HEK293T (cell line): ENCODE measurements at regions not wholly inside any gene's neighbourhood (a gene's known extent, or its start where the extent isn't known, plus 50 kb on each side); places are given as distances from the start of the nearest gene placed in this dataset.

ENCODE experiments used
- CTCF ChIA-PET: fragments of 350-600 bp; formaldehyde crosslinking; extraction: SDS; loops from one replicate; lab custom pipeline; 2021; ENCODE audit warnings: antibody characterized with exemption, inconsistent platforms; lab: Yijun Ruan, JAX
- POLR2A ChIA-PET: fragments of 350-600 bp; formaldehyde crosslinking; extraction: SDS; loops from one replicate; lab custom pipeline; 2020; ENCODE audit warnings: antibody characterized with exemption, inconsistent platforms; lab: Yijun Ruan, JAX
- DNase-seq: peaks from one replicate; pipeline ENCODE4 v3.0.0; 2012; ENCODE audit warnings: mixed read lengths; ENCODE audit errors: extremely low spot score
- ARNT ChIP-seq: fragments of 450-650 bp; IDR thresholded peaks from 2 replicates; pipeline ENCODE4 v1.6.1; 2017; ENCODE audit warnings: mild to moderate bottlenecking
- BHLHE40 ChIP-seq: fragments of 450-650 bp; IDR thresholded peaks from 2 replicates; pipeline ENCODE4 v1.6.1; 2016; ENCODE audit warnings: mild to moderate bottlenecking, moderate library complexity, borderline replicate concordance
- CTBP1 ChIP-seq: fragments of 450-650 bp; IDR thresholded peaks from 2 replicates; pipeline ENCODE4 v1.6.1; 2016; ENCODE audit warnings: borderline replicate concordance
- ELF4 ChIP-seq: fragments of 450-650 bp; IDR thresholded peaks from 2 replicates; pipeline ENCODE4 v1.6.1; 2017; ENCODE audit warnings: antibody characterized with exemption
- FOXA1 ChIP-seq: fragments of 450-650 bp; IDR thresholded peaks from 2 replicates; pipeline ENCODE4 v1.6.1; 2016; ENCODE audit warnings: mild to moderate bottlenecking
- FOXK2 ChIP-seq: fragments of 450-650 bp; IDR thresholded peaks from 2 replicates; pipeline ENCODE4 v1.6.1; 2016; ENCODE audit warnings: mild to moderate bottlenecking
- FOXM1 ChIP-seq: fragments of 450-650 bp; IDR thresholded peaks from 2 replicates; pipeline ENCODE4 v1.6.1; 2017; ENCODE audit warnings: mild to moderate bottlenecking, borderline replicate concordance
- HDGF ChIP-seq: fragments of 450-650 bp; IDR thresholded peaks from 2 replicates; pipeline ENCODE4 v1.6.1; 2017; ENCODE audit warnings: antibody characterized with exemption, borderline replicate concordance
- L3MBTL2 ChIP-seq: fragments of 450-650 bp; conservative IDR thresholded peaks from 2 replicates; pipeline ENCODE4 v1.6.1; 2016; ENCODE audit warnings: mild to moderate bottlenecking
- LEF1 ChIP-seq: fragments of 450-650 bp; IDR thresholded peaks from 2 replicates; pipeline ENCODE4 v1.6.1; 2017; ENCODE audit warnings: mild to moderate bottlenecking, borderline replicate concordance
- NFRKB ChIP-seq: fragments of 450-650 bp; IDR thresholded peaks from 2 replicates; pipeline ENCODE4 v1.6.1; 2016; ENCODE audit warnings: mild to moderate bottlenecking, moderate library complexity
- PKNOX1 ChIP-seq: fragments of 450-650 bp; IDR thresholded peaks from 2 replicates; pipeline ENCODE4 v1.6.1; 2016
- SP1 ChIP-seq: fragments of 450-650 bp; IDR thresholded peaks from 2 replicates; pipeline ENCODE4 v1.6.1; 2017
- SUZ12 ChIP-seq: fragments of 450-650 bp; IDR thresholded peaks from 2 replicates; pipeline ENCODE4 v1.6.1; 2016; ENCODE audit warnings: mild to moderate bottlenecking
- TARDBP ChIP-seq: fragments of 450-650 bp; IDR thresholded peaks from 2 replicates; pipeline ENCODE4 v1.6.1; 2016
- ZNF384 ChIP-seq: fragments of 450-650 bp; IDR thresholded peaks from 2 replicates; pipeline ENCODE4 v1.6.1; 2016

- CTCF ChIA-PET, result no interaction called here
- DNase-seq, result no peak
- POLR2A ChIA-PET, result no interaction called here
- TF ChIP-seq CTBP1, result no peak
- TF ChIP-seq ARNT, result no peak
- TF ChIP-seq SUZ12, result no peak
- TF ChIP-seq FOXK2, result no peak
- no peak for TF ChIP-seq TARDBP
- no peak for TF ChIP-seq ELF4
- no peak for TF ChIP-seq L3MBTL2
Observed at GRCh38 chr2:51401546-51401945, 369.6 kb upstream of the NRXN1 start.

- CTCF ChIA-PET, result no interaction called here
- TF ChIP-seq FOXK2 (no peak), NFRKB (no peak), SP1 (no peak), ELF4 (no peak), ZNF384 (no peak), BHLHE40 (no peak), CTBP1 (no peak), FOXA1 (no peak), ARNT (no peak), HDGF (no peak), PKNOX1 (no peak), L3MBTL2 (no peak), LEF1 (no peak), FOXM1 (no peak), SUZ12 (no peak), TARDBP (no peak)
- POLR2A ChIA-PET, result no interaction called here
- no peak for DNase-seq
Observed at GRCh38 chr2:51387235-51387634, 355.3 kb upstream of the NRXN1 start.

- no peak for TF ChIP-seq BHLHE40
- ChIA-PET POLR2A (no interaction called here), CTCF (no interaction called here)
- no peak for DNase-seq
Observed at GRCh38 chr2:51379997-51380396, 348.1 kb upstream of the NRXN1 start.

- TF ChIP-seq FOXM1 (no peak), TARDBP (no peak), ARNT (no peak), PKNOX1 (no peak)
- ChIA-PET CTCF (no interaction called here), POLR2A (no interaction called here)
- no peak for DNase-seq
Observed at GRCh38 chr2:51368250-51368649, 336.3 kb upstream of the NRXN1 start.

- POLR2A ChIA-PET, result no interaction called here
Observed at GRCh38 chr2:51350100-51350499, 318.2 kb upstream of the NRXN1 start.

DNA sequence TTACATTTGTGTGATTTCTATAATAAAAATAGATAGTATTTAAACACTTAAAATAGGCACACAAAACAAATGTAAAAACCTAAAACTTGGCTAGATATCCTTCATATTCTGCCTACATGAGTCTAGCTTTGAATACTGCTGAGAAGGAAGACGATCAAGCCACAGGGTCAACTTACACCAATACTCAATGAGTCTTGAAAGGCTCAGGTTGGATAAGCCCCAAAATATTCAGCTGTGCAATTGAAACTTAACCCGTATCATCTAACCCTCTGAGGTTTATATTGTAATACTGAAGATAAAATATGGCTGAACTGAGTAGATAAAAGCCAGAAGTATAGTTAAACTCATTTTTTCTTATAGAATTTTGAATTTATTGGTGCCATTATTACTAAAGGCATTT lies 313.0 kb upstream of the NRXN1 start:
- DNase-seq, result no peak
- TF ChIP-seq ZNF384 (no peak), FOXA1 (no peak), ARNT (no peak), HDGF (no peak), FOXK2 (no peak), ELF4 (no peak), PKNOX1 (no peak), CTBP1 (no peak), LEF1 (no peak), SP1 (no peak), BHLHE40 (no peak)
- CTCF ChIA-PET, result no interaction called here
- POLR2A ChIA-PET, result no interaction called here

More at GRCh38 chr2:51350100-51350499, 318.2 kb upstream of the NRXN1 start:
- no peak for TF ChIP-seq CTBP1
- TF ChIP-seq LEF1, result no peak
- TF ChIP-seq HDGF, result no peak
- no peak for TF ChIP-seq SP1
- TF ChIP-seq NFRKB, result no peak
- no peak for TF ChIP-seq PKNOX1
- no peak for TF ChIP-seq FOXK2
- TF ChIP-seq FOXA1, result no peak
- TF ChIP-seq FOXM1, result no peak
- no peak for TF ChIP-seq SUZ12
- no peak for TF ChIP-seq L3MBTL2
- no peak for TF ChIP-seq ZNF384
- no peak for TF ChIP-seq ARNT
- no peak for TF ChIP-seq BHLHE40
- TF ChIP-seq ELF4, result no peak
- no peak for DNase-seq
- CTCF ChIA-PET, result no interaction called here
